ENCODE measurements at regions not wholly inside any gene's neighbourhood (a gene's known extent, or its start where the extent isn't known, plus 50 kb on each side); places are given as distances from the start of the nearest gene placed in this dataset.

GRCh38 chr17:33352526-33352925, 59.4 kb upstream of the ASIC2 start:
- no peak for DNase-seq

GRCh38 chr17:33356266-33356665, 63.2 kb upstream of the ASIC2 start:
- no peak for DNase-seq

- no peak for DNase-seq
Observed at GRCh38 chr17:33363475-33363874, 70.4 kb upstream of the ASIC2 start.

GRCh38 chr17:33366960-33367359, 73.9 kb upstream of the ASIC2 start:
- no peak for DNase-seq

- no peak for DNase-seq
Observed at GRCh38 chr17:33369149-33369548, 76.1 kb upstream of the ASIC2 start.

GRCh38 chr17:33369876-33370275, 76.8 kb upstream of the ASIC2 start:
- DNase-seq, result no peak

- no peak for DNase-seq
Observed at GRCh38 chr17:33370401-33370800, 77.3 kb upstream of the ASIC2 start.

GRCh38 chr17:33371377-33371776, 78.3 kb upstream of the ASIC2 start:
- DNase-seq, result no peak

GRCh38 chr17:33373273-33373672, 80.2 kb upstream of the ASIC2 start:
- no peak for DNase-seq

- DNase-seq, result no peak
Observed at GRCh38 chr17:33375103-33375502, 82.0 kb upstream of the ASIC2 start.

GRCh38 chr17:33375783-33376182, 82.7 kb upstream of the ASIC2 start:
- DNase-seq, result no peak

- no peak for DNase-seq
Observed at GRCh38 chr17:33377837-33378595, 84.9 kb upstream of the ASIC2 start.

GRCh38 chr17:33381201-33381600, 88.1 kb upstream of the ASIC2 start:
- no peak for DNase-seq

GRCh38 chr17:33383488-33384023, 90.5 kb upstream of the ASIC2 start:
- no peak for DNase-seq

- no peak for DNase-seq
Observed at GRCh38 chr17:33385133-33385532, 92.0 kb upstream of the ASIC2 start.

- no peak for DNase-seq
Observed at GRCh38 chr17:33385713-33386112, 92.6 kb upstream of the ASIC2 start.

- no peak for DNase-seq
Observed at GRCh38 chr17:33387406-33387805, 94.3 kb upstream of the ASIC2 start.

GRCh38 chr17:33389504-33390135, 96.5 kb upstream of the ASIC2 start:
- no peak for DNase-seq

- DNase-seq, result no peak
Observed at GRCh38 chr17:33390479-33391176, 97.5 kb upstream of the ASIC2 start.

- DNase-seq, result no peak
Observed at GRCh38 chr17:33396818-33397217, 103.7 kb upstream of the ASIC2 start.

GRCh38 chr17:33398386-33398785, 105.3 kb upstream of the ASIC2 start:
- DNase-seq, result no peak

- no peak for DNase-seq
Observed at GRCh38 chr17:33401249-33401648, 108.2 kb upstream of the ASIC2 start.

GRCh38 chr17:33403194-33403593, 110.1 kb upstream of the ASIC2 start:
- no peak for DNase-seq
